ENCODE measurements at regions not wholly inside any gene's neighbourhood (a gene's known extent, or its start where the extent isn't known, plus 50 kb on each side); places are given as distances from the start of the nearest gene placed in this dataset.

DNA sequence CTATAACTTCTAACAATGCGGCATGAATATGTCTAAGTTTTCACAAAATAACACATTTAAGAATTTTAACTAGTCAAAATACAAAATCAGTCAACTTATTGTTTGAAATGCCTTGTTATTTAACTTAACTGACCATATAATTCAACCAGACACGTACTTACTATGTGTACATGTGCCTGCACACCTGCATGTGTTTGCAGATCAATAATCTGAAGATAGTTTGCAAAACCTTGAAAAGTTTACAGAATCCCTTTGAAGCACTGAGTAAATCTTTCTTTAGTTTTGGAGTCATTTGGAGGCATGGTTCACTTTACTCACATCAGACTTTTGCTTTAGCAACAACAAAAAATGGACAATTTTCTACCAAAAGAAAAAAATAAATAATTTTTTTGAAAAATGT, 363.8 kb downstream of the PMP22 start:
- TF ChIP-seq, protein P1, sequence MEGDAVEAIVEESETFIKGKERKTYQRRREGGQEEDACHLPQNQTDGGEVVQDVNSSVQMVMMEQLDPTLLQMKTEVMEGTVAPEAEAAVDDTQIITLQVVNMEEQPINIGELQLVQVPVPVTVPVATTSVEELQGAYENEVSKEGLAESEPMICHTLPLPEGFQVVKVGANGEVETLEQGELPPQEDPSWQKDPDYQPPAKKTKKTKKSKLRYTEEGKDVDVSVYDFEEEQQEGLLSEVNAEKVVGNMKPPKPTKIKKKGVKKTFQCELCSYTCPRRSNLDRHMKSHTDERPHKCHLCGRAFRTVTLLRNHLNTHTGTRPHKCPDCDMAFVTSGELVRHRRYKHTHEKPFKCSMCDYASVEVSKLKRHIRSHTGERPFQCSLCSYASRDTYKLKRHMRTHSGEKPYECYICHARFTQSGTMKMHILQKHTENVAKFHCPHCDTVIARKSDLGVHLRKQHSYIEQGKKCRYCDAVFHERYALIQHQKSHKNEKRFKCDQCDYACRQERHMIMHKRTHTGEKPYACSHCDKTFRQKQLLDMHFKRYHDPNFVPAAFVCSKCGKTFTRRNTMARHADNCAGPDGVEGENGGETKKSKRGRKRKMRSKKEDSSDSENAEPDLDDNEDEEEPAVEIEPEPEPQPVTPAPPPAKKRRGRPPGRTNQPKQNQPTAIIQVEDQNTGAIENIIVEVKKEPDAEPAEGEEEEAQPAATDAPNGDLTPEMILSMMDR (IDR thresholded peaks at IDR 0.05; ENCODE audit: low read depth, low read length), result no peak
- no peak for TF ChIP-seq POLR2A (IDR thresholded peaks at IDR 0.05; ENCODE audit: extremely low read depth, insufficient read length)

Data from NB4 (cell line).